ENCODE measurements at regions not wholly inside any gene's neighbourhood (a gene's known extent, or its start where the extent isn't known, plus 50 kb on each side); places are given as distances from the start of the nearest gene placed in this dataset.

- H3K9me3 Mint-ChIP-seq = no peaks in the 10 kb centered on the region
- no peaks in the 10 kb centered on the region for H3K36me3 Mint-ChIP-seq (ENCODE audit: low read depth)
- peaks cover 15% of the 10 kb centered on the region for H3K4me1 Mint-ChIP-seq
- no peak for DNase-seq
- no peaks in the 10 kb centered on the region for H3K27me3 Mint-ChIP-seq
- H3K27ac Mint-ChIP-seq = no peak overlapping the region
- ChIA-PET POLR2A (no interaction called here), CTCF (no interaction called here)
- no peak overlapping the region for H3K4me3 Mint-ChIP-seq
Measured at GRCh38 chr22:26847816-26848215, 190.4 kb downstream of the MIAT start.

- no peak for DNase-seq
- H3K27ac Mint-ChIP-seq = no peak overlapping the region
- ChIA-PET POLR2A (no interaction called here), CTCF (no interaction called here)
- H3K9me3 Mint-ChIP-seq = no peaks in the 10 kb centered on the region
- H3K4me1 Mint-ChIP-seq = peaks cover 15% of the 10 kb centered on the region
- no peaks in the 10 kb centered on the region for H3K27me3 Mint-ChIP-seq
- no peaks in the 10 kb centered on the region for H3K36me3 Mint-ChIP-seq (ENCODE audit: low read depth)
- H3K4me3 Mint-ChIP-seq = no peak overlapping the region
Measured at GRCh38 chr22:26848244-26848920, 191.0 kb downstream of the MIAT start.

GRCh38 chr22:26849575-26849974, 192.2 kb downstream of the MIAT start:
- H3K4me1 Mint-ChIP-seq = peaks cover 15% of the 10 kb centered on the region
- no peaks in the 10 kb centered on the region for H3K36me3 Mint-ChIP-seq (ENCODE audit: low read depth)
- H3K4me3 Mint-ChIP-seq = no peak overlapping the region
- CTCF ChIA-PET = no interaction called here
- no peaks in the 10 kb centered on the region for H3K9me3 Mint-ChIP-seq
- no peaks in the 10 kb centered on the region for H3K27me3 Mint-ChIP-seq
- peak; percentile 7 for DNase-seq
- H3K27ac Mint-ChIP-seq = no peak overlapping the region
- POLR2A ChIA-PET = no interaction called here

- ChIA-PET CTCF (no interaction called here), POLR2A (no interaction called here)
- Mint-ChIP-seq H3K36me3 (ENCODE audit: low read depth) (no peaks in the 10 kb centered on the region), H3K4me1 (peaks cover 13% of the 10 kb centered on the region), H3K27ac (no peak overlapping the region), H3K9me3 (no peaks in the 10 kb centered on the region), H3K4me3 (no peak overlapping the region), H3K27me3 (no peaks in the 10 kb centered on the region)
- DNase-seq = no peak
Measured at GRCh38 chr22:26851125-26851524, 193.7 kb downstream of the MIAT start.

GRCh38 chr22:26852176-26852575, 194.8 kb downstream of the MIAT start:
- Mint-ChIP-seq H3K4me3 (no peak overlapping the region), H3K27me3 (no peaks in the 10 kb centered on the region), H3K27ac (no peak overlapping the region), H3K9me3 (no peaks in the 10 kb centered on the region), H3K4me1 (peaks cover 2% of the 10 kb centered on the region), H3K36me3 (ENCODE audit: low read depth) (no peaks in the 10 kb centered on the region)
- peak; percentile 10 for DNase-seq
- CTCF ChIA-PET = no interaction called here
- POLR2A ChIA-PET = no interaction called here

GRCh38 chr22:26853071-26853470, 195.7 kb downstream of the MIAT start:
- no peak overlapping the region for H3K27ac Mint-ChIP-seq
- no peak overlapping the region for H3K4me3 Mint-ChIP-seq
- CTCF ChIA-PET = no interaction called here
- POLR2A ChIA-PET = no interaction called here
- DNase-seq = no peak
- H3K27me3 Mint-ChIP-seq = no peaks in the 10 kb centered on the region
- H3K4me1 Mint-ChIP-seq = no peaks in the 10 kb centered on the region
- no peaks in the 10 kb centered on the region for H3K36me3 Mint-ChIP-seq (ENCODE audit: low read depth)
- H3K9me3 Mint-ChIP-seq = no peaks in the 10 kb centered on the region

- ChIA-PET POLR2A (no interaction called here), CTCF (no interaction called here)
- DNase-seq = no peak
- Mint-ChIP-seq H3K27me3 (no peaks in the 10 kb centered on the region), H3K27ac (no peak overlapping the region), H3K4me1 (no peaks in the 10 kb centered on the region), H3K36me3 (ENCODE audit: low read depth) (no peaks in the 10 kb centered on the region), H3K9me3 (no peaks in the 10 kb centered on the region), H3K4me3 (no peak overlapping the region)
Measured at GRCh38 chr22:26853495-26853894, 196.1 kb downstream of the MIAT start.

GRCh38 chr22:26857169-26857568, 199.8 kb downstream of the MIAT start:
- Mint-ChIP-seq H3K27me3 (no peaks in the 10 kb centered on the region), H3K27ac (no peak overlapping the region), H3K36me3 (ENCODE audit: low read depth) (no peaks in the 10 kb centered on the region), H3K4me1 (no peaks in the 10 kb centered on the region), H3K4me3 (no peak overlapping the region), H3K9me3 (peaks cover 5% of the 10 kb centered on the region)
- ChIA-PET POLR2A (no interaction called here), CTCF (no interaction called here)
- DNase-seq = no peak

GRCh38 chr22:26860301-26860700, 202.9 kb downstream of the MIAT start:
- ChIA-PET POLR2A (no interaction called here), CTCF (interaction anchor here (1.5 kb wide), 1 partner anchor 23 kb away, joined by 3 read pairs; no protein-coding TSS in a partner anchor)
- DNase-seq = no peak
- no peak overlapping the region for H3K27ac Mint-ChIP-seq
- no peaks in the 10 kb centered on the region for H3K27me3 Mint-ChIP-seq
- no peak overlapping the region for H3K4me3 Mint-ChIP-seq
- no peaks in the 10 kb centered on the region for H3K4me1 Mint-ChIP-seq
- H3K9me3 Mint-ChIP-seq = peaks cover 5% of the 10 kb centered on the region
- H3K36me3 Mint-ChIP-seq (ENCODE audit: low read depth) = no peaks in the 10 kb centered on the region

- CTCF ChIA-PET = no interaction called here
Measured at GRCh38 chr22:26865021-26865420, 207.6 kb downstream of the MIAT start.

GRCh38 chr22:26883393-26883792, 226.0 kb downstream of the MIAT start:
- DNase-seq = no peak
- Mint-ChIP-seq H3K27me3 (no peaks in the 10 kb centered on the region), H3K9me3 (no peaks in the 10 kb centered on the region), H3K4me3 (no peak overlapping the region), H3K36me3 (ENCODE audit: low read depth) (no peaks in the 10 kb centered on the region), H3K27ac (no peak overlapping the region), H3K4me1 (no peaks in the 10 kb centered on the region)
- ChIA-PET POLR2A (no interaction called here), CTCF (no interaction called here)

More at GRCh38 chr22:26865021-26865420, 207.6 kb downstream of the MIAT start:
- POLR2A ChIA-PET = no interaction called here
- H3K4me3 Mint-ChIP-seq = no peak overlapping the region
- H3K27ac Mint-ChIP-seq = no peak overlapping the region
- H3K27me3 Mint-ChIP-seq = no peaks in the 10 kb centered on the region
- H3K9me3 Mint-ChIP-seq = peaks cover 5% of the 10 kb centered on the region
- H3K4me1 Mint-ChIP-seq = no peaks in the 10 kb centered on the region
- H3K36me3 Mint-ChIP-seq (ENCODE audit: low read depth) = no peaks in the 10 kb centered on the region
- no peak for DNase-seq

- Mint-ChIP-seq H3K4me1 (no peaks in the 10 kb centered on the region), H3K4me3 (no peak overlapping the region), H3K36me3 (ENCODE audit: low read depth) (no peaks in the 10 kb centered on the region), H3K27ac (no peak overlapping the region), H3K9me3 (no peaks in the 10 kb centered on the region), H3K27me3 (no peaks in the 10 kb centered on the region)
- no peak for DNase-seq
- CTCF ChIA-PET = no interaction called here
- POLR2A ChIA-PET = no interaction called here
Measured at GRCh38 chr22:26884921-26885320, 227.5 kb downstream of the MIAT start.

- H3K27me3 Mint-ChIP-seq = no peaks in the 10 kb centered on the region
- no peaks in the 10 kb centered on the region for H3K36me3 Mint-ChIP-seq (ENCODE audit: low read depth)
- no peaks in the 10 kb centered on the region for H3K9me3 Mint-ChIP-seq
- no peaks in the 10 kb centered on the region for H3K4me1 Mint-ChIP-seq
- H3K4me3 Mint-ChIP-seq = no peak overlapping the region
- H3K27ac Mint-ChIP-seq = no peak overlapping the region
- CTCF ChIA-PET = no interaction called here
- no peak for DNase-seq
- POLR2A ChIA-PET = no interaction called here
Measured at GRCh38 chr22:26885441-26886261, 228.3 kb downstream of the MIAT start.

GRCh38 chr22:26887456-26887855, 230.1 kb downstream of the MIAT start:
- Mint-ChIP-seq H3K9me3 (no peaks in the 10 kb centered on the region), H3K4me3 (no peak overlapping the region), H3K36me3 (ENCODE audit: low read depth) (no peaks in the 10 kb centered on the region), H3K27ac (no peak overlapping the region), H3K4me1 (no peaks in the 10 kb centered on the region), H3K27me3 (no peaks in the 10 kb centered on the region)
- CTCF ChIA-PET = no interaction called here
- POLR2A ChIA-PET = no interaction called here
- DNase-seq = no peak

All from activated CD4-positive, alpha-beta memory T cell treated with anti-CD3 and anti-CD28 coated beads, Interleukin-2, amount 10 ng/mL, durations not matched to agents 7 days and 5 days (primary cell).